Panc1 (cell line): ENCODE measurements at regions not wholly inside any gene's neighbourhood (a gene's known extent, or its start where the extent isn't known, plus 50 kb on each side); places are given as distances from the start of the nearest gene placed in this dataset.

Source experiments
- POLR2AphosphoS5 ChIP-seq: IDR thresholded peaks from 2 replicates; pipeline ENCODE4 v1.6.1; 2012; ENCODE audit warnings: mild to moderate bottlenecking, low read depth, low read length, moderate library complexity
- REST ChIP-seq, 2 experiments: IDR thresholded peaks; 2 replicates each; pipeline ENCODE4 v1.6.1; 2011 to 2012; ENCODE audit warnings: low read depth in 2 of 2, control low read depth in 1 of 2, low read length in 1 of 2, mild to moderate bottlenecking in 1 of 2, moderate library complexity in 1 of 2; ENCODE audit not compliant: insufficient read depth in 1 of 2
- SIN3A ChIP-seq: IDR thresholded peaks from 2 replicates; pipeline ENCODE4 v1.6.1; 2012; ENCODE audit warnings: low read depth, mild to moderate bottlenecking, low read length, moderate library complexity, borderline replicate concordance; ENCODE audit not compliant: insufficient read depth
- TCF7L2 ChIP-seq: IDR thresholded peaks from 2 replicates; pipeline ENCODE4 v1.6.1; 2011; ENCODE audit warnings: mild to moderate bottlenecking, low read depth, low read length, inconsistent platforms
- TF ChIP-seq, protein P1 (sequence below): fragments of 450-650 bp; IDR thresholded peaks from 2 replicates; pipeline ENCODE4 v1.5.1; 2017; ENCODE audit warnings: mild to moderate bottlenecking

DNA sequence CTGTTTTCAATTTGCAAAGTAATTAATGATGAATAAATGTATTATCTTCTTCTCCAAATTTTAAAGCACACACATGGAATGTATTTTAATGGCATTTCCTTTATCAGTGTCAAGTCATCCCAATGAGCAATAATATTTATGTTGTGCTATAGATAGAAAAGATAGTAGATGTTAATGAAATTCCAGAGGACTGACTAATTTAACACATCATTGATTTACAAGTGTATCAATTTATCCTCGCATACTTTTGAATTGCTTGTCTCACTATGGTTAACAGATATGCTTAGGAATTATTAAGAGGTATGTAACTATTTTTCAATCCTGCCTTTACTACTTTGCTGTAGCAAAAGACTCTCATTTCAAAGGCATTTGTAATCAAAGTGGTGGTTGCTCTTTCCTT, 842.9 kb downstream of the SLC6A15 start:
- TF ChIP-seq, protein P1, sequence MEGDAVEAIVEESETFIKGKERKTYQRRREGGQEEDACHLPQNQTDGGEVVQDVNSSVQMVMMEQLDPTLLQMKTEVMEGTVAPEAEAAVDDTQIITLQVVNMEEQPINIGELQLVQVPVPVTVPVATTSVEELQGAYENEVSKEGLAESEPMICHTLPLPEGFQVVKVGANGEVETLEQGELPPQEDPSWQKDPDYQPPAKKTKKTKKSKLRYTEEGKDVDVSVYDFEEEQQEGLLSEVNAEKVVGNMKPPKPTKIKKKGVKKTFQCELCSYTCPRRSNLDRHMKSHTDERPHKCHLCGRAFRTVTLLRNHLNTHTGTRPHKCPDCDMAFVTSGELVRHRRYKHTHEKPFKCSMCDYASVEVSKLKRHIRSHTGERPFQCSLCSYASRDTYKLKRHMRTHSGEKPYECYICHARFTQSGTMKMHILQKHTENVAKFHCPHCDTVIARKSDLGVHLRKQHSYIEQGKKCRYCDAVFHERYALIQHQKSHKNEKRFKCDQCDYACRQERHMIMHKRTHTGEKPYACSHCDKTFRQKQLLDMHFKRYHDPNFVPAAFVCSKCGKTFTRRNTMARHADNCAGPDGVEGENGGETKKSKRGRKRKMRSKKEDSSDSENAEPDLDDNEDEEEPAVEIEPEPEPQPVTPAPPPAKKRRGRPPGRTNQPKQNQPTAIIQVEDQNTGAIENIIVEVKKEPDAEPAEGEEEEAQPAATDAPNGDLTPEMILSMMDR = no peak
- TF ChIP-seq POLR2AphosphoS5 (no peak), SIN3A (no peak), REST (IDR thresholded peaks at IDR 0.05; ENCODE audit: insufficient read depth in 1 of 2, low read depth in 2 of 2, low read length in 1 of 2) (no peak), TCF7L2 (no peak)
